Ureter (tissue), 1 donor: ENCODE measurements at regions not wholly inside any gene's neighbourhood (a gene's known extent, or its start where the extent isn't known, plus 50 kb on each side); places are given as distances from the start of the nearest gene placed in this dataset.

Source experiments
- DNase-seq: peaks from one replicate; pipeline ENCODE4 v3.0.0-alpha.2; 2020; ENCODE audit warnings: low spot score
- donor health status: DM: yes; HTN: yes; CAD: no.

DNA sequence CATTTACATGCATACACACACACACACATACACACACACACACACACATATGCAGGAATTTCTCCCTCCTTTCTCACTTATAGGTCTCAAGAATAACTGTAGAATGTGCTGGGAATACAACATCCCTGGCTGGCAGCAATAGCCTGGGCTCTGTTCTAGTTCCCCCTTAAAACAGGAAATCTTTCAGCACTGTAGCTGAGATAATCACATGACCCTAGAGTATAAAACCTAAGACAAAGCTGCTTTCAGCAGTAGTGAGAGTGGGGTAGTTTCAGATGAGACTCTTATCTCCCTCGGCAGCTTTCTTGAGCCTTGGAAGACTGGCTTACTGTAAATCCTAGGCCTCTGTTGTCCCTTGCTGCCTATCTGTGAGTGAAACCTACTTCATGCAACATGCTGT lies 137.4 kb upstream of the AKR1E2 start:
- no peak for DNase-seq

GRCh38 chr10:4688168-4688567 lies 137.8 kb upstream of the AKR1E2 start:
- DNase-seq: no peak

GRCh38 chr10:4687397-4687796 lies 138.6 kb upstream of the AKR1E2 start:
- no peak for DNase-seq

- no peak for DNase-seq
Measured at GRCh38 chr10:4686644-4686996, 139.4 kb upstream of the AKR1E2 start.

GRCh38 chr10:4685904-4686643 lies 139.9 kb upstream of the AKR1E2 start:
- DNase-seq: no peak

GRCh38 chr10:4685491-4685890 lies 140.5 kb upstream of the AKR1E2 start:
- DNase-seq: no peak

GRCh38 chr10:4684434-4684833 lies 141.6 kb upstream of the AKR1E2 start:
- no peak for DNase-seq

GRCh38 chr10:4683838-4684237 lies 142.2 kb upstream of the AKR1E2 start:
- no peak for DNase-seq

DNA sequence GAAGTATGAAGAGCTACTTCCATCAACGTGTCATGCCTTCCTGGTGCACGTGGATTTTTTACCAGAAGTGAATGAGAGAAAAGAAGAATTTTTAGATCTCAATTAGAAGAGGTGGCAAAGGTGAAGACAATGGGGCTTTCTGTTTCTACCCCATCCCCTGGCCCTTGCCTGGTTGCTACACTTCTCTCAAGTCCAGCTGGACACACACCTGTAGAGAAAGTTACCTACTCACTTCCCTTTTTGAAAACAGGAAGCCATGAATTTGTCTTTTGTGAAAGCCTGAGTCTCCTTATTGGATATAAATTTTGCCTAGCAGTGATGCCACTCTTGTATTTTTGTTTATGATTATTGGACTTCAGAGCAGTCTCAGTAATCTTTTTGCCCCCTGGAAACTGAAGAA lies 142.9 kb upstream of the AKR1E2 start:
- no peak for DNase-seq

- no peak for DNase-seq
Measured at GRCh38 chr10:4678951-4679671, 146.9 kb upstream of the AKR1E2 start.

GRCh38 chr10:4678023-4678950 lies 147.7 kb upstream of the AKR1E2 start:
- DNase-seq: no peak

DNA sequence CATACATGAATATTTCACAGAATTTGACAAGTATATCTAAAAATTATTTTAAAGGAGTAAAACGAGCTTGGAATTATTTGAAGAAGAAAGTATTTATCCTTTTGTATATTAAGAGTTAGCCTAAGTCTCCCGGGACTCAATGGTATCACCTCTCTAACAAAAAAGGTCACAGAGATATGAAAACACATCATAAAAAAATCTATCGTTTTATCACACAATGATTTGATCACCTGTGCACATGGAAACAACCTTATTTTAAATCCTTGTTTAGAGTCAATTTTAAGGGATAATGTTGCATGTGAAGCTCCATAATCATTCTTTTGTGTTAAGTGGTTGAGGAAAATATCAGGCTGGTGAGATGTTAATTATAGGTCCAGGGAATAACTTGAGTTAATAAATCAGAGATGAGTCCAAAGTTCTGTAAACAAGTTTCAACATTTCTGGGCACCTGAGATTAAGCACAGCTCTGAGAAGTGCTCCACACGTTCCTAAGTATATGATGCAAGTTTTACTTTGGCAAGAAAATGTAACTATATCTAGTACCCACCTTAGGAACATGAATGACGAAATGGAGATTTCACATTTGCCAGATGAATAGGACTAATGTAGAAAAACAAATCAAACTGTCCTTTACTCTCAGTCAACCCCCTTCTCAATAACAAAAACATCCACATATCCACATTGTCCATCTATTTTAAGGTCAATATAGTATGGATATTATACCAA lies 148.5 kb upstream of the AKR1E2 start:
- no peak for DNase-seq

GRCh38 chr10:4676566-4676965 lies 149.4 kb upstream of the AKR1E2 start:
- DNase-seq: no peak

- DNase-seq: no peak
Measured at GRCh38 chr10:4675808-4676207, 150.2 kb upstream of the AKR1E2 start.

- DNase-seq: no peak
Measured at GRCh38 chr10:4673279-4674040, 152.5 kb upstream of the AKR1E2 start.

- no peak for DNase-seq
Measured at GRCh38 chr10:4672201-4672600, 153.8 kb upstream of the AKR1E2 start.

GRCh38 chr10:4671451-4672145 lies 154.4 kb upstream of the AKR1E2 start:
- DNase-seq: no peak

DNA sequence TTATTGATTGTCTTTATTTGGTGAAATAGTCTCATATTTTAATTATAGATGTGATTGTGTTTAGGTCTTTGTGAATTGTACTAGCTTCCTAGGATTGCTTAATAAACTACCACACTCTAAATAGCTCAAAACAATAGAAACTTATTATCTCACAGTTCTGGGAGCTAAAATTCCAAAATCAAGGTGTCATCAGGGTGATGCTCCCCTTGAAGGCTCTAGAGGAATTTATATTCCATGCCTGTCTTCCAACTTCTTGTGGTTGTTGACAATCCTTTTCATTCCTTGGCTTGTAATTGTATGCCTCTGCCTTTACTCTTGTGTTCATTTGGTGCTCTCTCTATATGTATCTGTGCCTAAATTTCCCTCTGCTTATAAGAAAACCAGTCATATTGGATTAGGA lies 155.3 kb upstream of the AKR1E2 start:
- DNase-seq: no peak

GRCh38 chr10:4669585-4669984 lies 156.4 kb upstream of the AKR1E2 start:
- DNase-seq: no peak
